B cell (primary cell): ENCODE measurements at regions not wholly inside any gene's neighbourhood (a gene's known extent, or its start where the extent isn't known, plus 50 kb on each side); places are given as distances from the start of the nearest gene placed in this dataset.

ENCODE experiments used
- ATAC-seq: fragments of 200-7000 bp; cut with Tn5 transposase; one replicate; pipeline ENCODE4 v1.10.0; 2021; ENCODE audit warnings: low read depth, mild to moderate bottlenecking, moderate number of reproducible peaks, moderate library complexity
- CTCF ChIA-PET: fragments of 350-600 bp; sonication (Branson Sonifier 250); formaldehyde crosslinking; loops from one replicate; lab custom pipeline; 2021; ENCODE audit warnings: antibody characterized with exemption, inconsistent platforms; lab: Charles Lee
- POLR2A ChIA-PET: fragments of 350-600 bp; sonication (Branson Sonifier 250); formaldehyde crosslinking; loops from one replicate; lab custom pipeline; 2021; ENCODE audit warnings: antibody characterized with exemption; lab: Charles Lee
- DNase-seq: peaks from one replicate; pipeline ENCODE4 v3.0.0; 2013
- H2AFZ ChIP-seq: 2 replicates; pipeline ENCODE4 v1.6.1; 2012; ENCODE audit warnings: mild to moderate bottlenecking, low read depth, low read length; ENCODE audit not compliant: insufficient read depth, poor library complexity, severe bottlenecking
- H3K27ac ChIP-seq, 2 donors: 1 replicate in 1 of 2; 2 replicates in 1 of 2; pipeline ENCODE4 v1.5.1; 2012 to 2013; ENCODE audit warnings: low read length in 2 of 2, mild to moderate bottlenecking in 2 of 2, moderate library complexity in 1 of 2
- H3K27me3 ChIP-seq, 4 experiments: fragments of 200-600 bp in 1 of 4; sonication (generic) in 1 of 4; replicated peaks in 1 of 4; 1 replicate in 2 of 4; 2 replicates in 2 of 4; pipeline versions ENCODE4 v1.6.1 to v1.7.0; 2013 to 2016; ENCODE audit warnings: low read length in 3 of 4, mild to moderate bottlenecking in 2 of 4, mixed read lengths in 1 of 4, moderate library complexity in 1 of 4; ENCODE audit not compliant: insufficient read depth in 4 of 4, control insufficient read depth in 3 of 4; ENCODE audit errors: control extremely low read depth in 1 of 4
- H3K36me3 ChIP-seq, 2 experiments: replicated peaks in 1 of 2; 1 replicate in 1 of 2; 2 replicates in 1 of 2; pipeline versions ENCODE4 v1.6.1 to v1.7.1; 2013; ENCODE audit warnings: low read length in 1 of 2; ENCODE audit not compliant: insufficient read depth in 2 of 2, control insufficient read depth in 1 of 2; ENCODE audit errors: control extremely low read depth in 1 of 2, extremely low read depth in 1 of 2
- H3K4me1 ChIP-seq, 2 donors: fragments of 200-600 bp in 1 of 2; sonication (generic) in 1 of 2; 1 replicate in 1 of 2; 2 replicates in 1 of 2; pipeline versions ENCODE4 v1.5.1 to v1.6.1; 2013 to 2017; ENCODE audit warnings: low read length in 2 of 2; ENCODE audit not compliant: control insufficient read depth in 2 of 2, insufficient read depth in 2 of 2
- H3K4me2 ChIP-seq: replicated peaks from 2 replicates; pipeline ENCODE3; 2012; ENCODE audit warnings: mild to moderate bottlenecking, low read depth, low read length; ENCODE audit not compliant: poor library complexity, severe bottlenecking
- H3K4me3 ChIP-seq, 5 experiments: fragments of 200-600 bp in 1 of 5; sonication (generic) in 1 of 5; 1 replicate in 3 of 5; 2 replicates in 2 of 5; pipeline versions ENCODE4 v1.5.1 to v1.7.0; 2011 to 2016; ENCODE audit warnings: low read length in 4 of 5, mild to moderate bottlenecking in 4 of 5, low read depth in 2 of 5, control low read depth in 1 of 5, moderate library complexity in 1 of 5; ENCODE audit not compliant: insufficient read depth in 1 of 5; ENCODE audit errors: control extremely low read depth in 1 of 5, extremely low read depth in 1 of 5
- H3K79me2 ChIP-seq: fragments of 200-600 bp; sonication (generic); one replicate; pipeline ENCODE4 v1.6.0; 2016; ENCODE audit warnings: low read length; ENCODE audit not compliant: control insufficient read depth, insufficient read depth
- H3K9ac ChIP-seq: fragments of 200-600 bp; sonication (generic); 2 replicates; pipeline ENCODE4 v1.6.1; 2017; ENCODE audit warnings: mild to moderate bottlenecking, low read length, moderate library complexity
- H3K9me3 ChIP-seq, 3 donors: one replicate each; pipeline versions ENCODE4 v1.6.1 to v1.7.1; 2013; ENCODE audit warnings: low read length in 2 of 3; ENCODE audit not compliant: control insufficient read depth in 2 of 3, insufficient read depth in 1 of 3; ENCODE audit errors: control extremely low read depth in 1 of 3
- H4K20me1 ChIP-seq: 2 replicates; pipeline ENCODE4 v1.6.0; 2012; ENCODE audit warnings: mild to moderate bottlenecking, low read length; ENCODE audit not compliant: insufficient read depth, control insufficient read depth, poor library complexity, severe bottlenecking
- H3K27ac Mint-ChIP-seq: one replicate; pipeline ENCODE4 v1.8.0; 2021; ENCODE audit warnings: mixed read lengths
- H3K27me3 Mint-ChIP-seq: one replicate; pipeline ENCODE4 v1.8.0; 2021; ENCODE audit warnings: mixed read lengths
- H3K4me1 Mint-ChIP-seq: one replicate; pipeline ENCODE4 v1.8.0; 2021; ENCODE audit warnings: mixed read lengths
- H3K4me3 Mint-ChIP-seq: one replicate; pipeline ENCODE4 v1.8.0; 2021; ENCODE audit warnings: mixed read lengths
- H3K9me3 Mint-ChIP-seq: one replicate; pipeline ENCODE4 v1.8.0; 2022; ENCODE audit warnings: mixed read lengths; ENCODE audit not compliant: insufficient read depth
- CTCF ChIP-seq: fragments of 200-600 bp; IDR thresholded peaks from one replicate; pipeline ENCODE4 v1.8.0; 2022; ENCODE audit warnings: antibody characterized with exemption, mild to moderate bottlenecking
- EZH2 ChIP-seq: IDR thresholded peaks from 2 replicates; pipeline ENCODE4 v1.6.1; 2012; ENCODE audit warnings: borderline replicate concordance, low read depth, mild to moderate bottlenecking, moderate library complexity, low read length; ENCODE audit not compliant: insufficient read depth, poor library complexity, severe bottlenecking
- WGBS: methylation state at CpG from one replicate; pipeline ENCODE4 v1.1.5; 2013; ENCODE audit warnings: missing lambda C conversion rate; ENCODE audit not compliant: insufficient coverage; 5-methylcytosine and 5-hydroxymethylcytosine counted together
- intact Hi-C: fragments of 100-400 bp; cut with micrococcal nuclease; formaldehyde crosslinking; loops from one replicate; pipeline ENCODE4 v1.10.0; 2022

DNA sequence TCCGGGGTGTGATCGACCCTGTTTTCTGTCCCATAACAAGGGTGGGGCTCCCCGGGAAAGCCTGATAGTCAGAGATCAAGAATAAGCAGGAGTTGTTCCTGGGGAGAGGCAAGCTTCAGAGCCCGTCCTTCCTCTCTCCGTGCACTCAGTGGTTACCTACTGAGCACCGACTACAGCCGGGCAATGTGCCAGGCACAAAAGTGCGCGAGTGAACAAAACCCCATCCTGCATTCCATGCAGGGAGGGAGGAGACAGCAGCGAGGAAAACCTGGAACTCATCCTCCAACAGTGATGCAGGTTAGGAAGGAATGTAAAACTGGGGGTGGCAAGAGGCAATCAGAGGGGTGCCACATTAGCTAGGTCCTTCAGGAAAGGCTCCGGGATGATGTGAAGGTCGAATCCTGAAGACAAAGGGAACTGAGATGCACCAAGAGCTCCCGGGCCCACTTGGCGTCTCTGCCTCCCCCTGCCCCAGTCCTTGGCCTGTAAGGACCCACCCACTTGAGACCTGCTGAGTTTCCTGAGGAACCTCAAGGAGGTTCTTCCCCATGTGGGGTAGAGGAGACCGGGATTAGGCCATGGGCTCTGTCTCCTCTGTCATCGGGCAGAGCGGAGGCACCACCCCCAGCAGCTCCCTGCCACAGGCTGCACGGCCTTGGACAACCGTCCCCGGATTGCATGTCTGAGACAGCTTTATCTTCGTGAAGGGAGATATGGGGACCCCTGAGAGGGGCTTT is 198.2 kb downstream of the NDUFA10 start:
- no peak for TF ChIP-seq EZH2
- TF ChIP-seq CTCF = no peak
- no peak overlapping the region for H2AFZ ChIP-seq
- H3K4me1 ChIP-seq = no peaks in the 10 kb centered on the region
- 87% methylated on average over 18 of the region's 21 CpGs for WGBS
- H3K4me1 Mint-ChIP-seq = no peaks in the 10 kb centered on the region
- peaks cover 12% of the 10 kb centered on the region for H3K27me3 Mint-ChIP-seq
- no peaks in the 10 kb centered on the region for H3K27me3 ChIP-seq
- H4K20me1 ChIP-seq = no peaks in the 10 kb centered on the region
- ATAC-seq (no peak), DNase-seq (no peak)
- no peak overlapping the region for H3K4me3 ChIP-seq
- intact Hi-C loops = no loop called here
- CTCF ChIA-PET = no interaction called here
- POLR2A ChIA-PET = no interaction called here
- H3K27ac ChIP-seq = no peak overlapping the region
- H3K27ac Mint-ChIP-seq = no peak overlapping the region
- H3K4me2 ChIP-seq = no peak overlapping the region
- no peaks in the 10 kb centered on the region for H3K79me2 ChIP-seq
- H3K4me3 Mint-ChIP-seq = no peak overlapping the region
- no peaks in the 10 kb centered on the region for H3K36me3 ChIP-seq
- no peak overlapping the region for H3K9ac ChIP-seq
- H3K9me3 Mint-ChIP-seq = no peaks in the 10 kb centered on the region
- no peaks in the 10 kb centered on the region for H3K9me3 ChIP-seq

DNA sequence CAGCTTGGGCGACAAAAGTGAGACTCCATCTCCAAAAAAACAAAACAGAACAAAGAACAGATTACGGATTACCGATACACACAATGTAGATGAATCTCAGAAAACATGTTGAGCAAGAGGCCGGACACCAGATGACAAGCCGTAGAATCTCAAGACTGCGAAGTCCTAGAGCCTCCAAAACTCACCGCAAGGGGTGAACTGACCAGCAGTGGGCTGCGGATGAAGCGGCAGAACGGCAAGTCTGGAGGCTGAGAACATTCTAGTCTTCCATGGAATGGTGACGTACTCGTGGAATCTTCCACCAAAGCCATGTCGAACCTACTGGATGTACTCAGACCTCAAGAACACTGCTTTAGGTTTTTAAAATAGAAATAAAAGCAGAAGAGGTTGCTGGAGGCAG is 198.8 kb downstream of the NDUFA10 start:
- Histone ChIP-seq H2AFZ (no peak overlapping the region), H3K27me3 (no peaks in the 10 kb centered on the region), H3K4me2 (no peak overlapping the region), H3K36me3 (no peaks in the 10 kb centered on the region), H3K9ac (no peak overlapping the region), H3K79me2 (no peaks in the 10 kb centered on the region), H4K20me1 (no peaks in the 10 kb centered on the region), H3K27ac (no peak overlapping the region), H3K4me1 (no peaks in the 10 kb centered on the region), H3K4me3 (no peak overlapping the region), H3K9me3 (no peaks in the 10 kb centered on the region)
- H3K27me3 Mint-ChIP-seq = peaks cover 12% of the 10 kb centered on the region
- H3K9me3 Mint-ChIP-seq = no peaks in the 10 kb centered on the region
- no peak for DNase-seq
- CTCF ChIA-PET = no interaction called here
- no peak for ATAC-seq
- 98% methylated on average over 13 of the region's 13 CpGs for WGBS
- intact Hi-C loops = no loop called here
- POLR2A ChIA-PET = no interaction called here
- H3K4me3 Mint-ChIP-seq = no peak overlapping the region
- H3K4me1 Mint-ChIP-seq = no peaks in the 10 kb centered on the region
- TF ChIP-seq CTCF = no peak
- TF ChIP-seq EZH2 = no peak
- H3K27ac Mint-ChIP-seq = no peak overlapping the region
